HEK293 (cell line): ENCODE measurements at regions not wholly inside any gene's neighbourhood (a gene's known extent, or its start where the extent isn't known, plus 50 kb on each side); places are given as distances from the start of the nearest gene placed in this dataset.

Experiments
- CTCF ChIA-PET: fragments of 350-600 bp; formaldehyde crosslinking; extraction: SDS; loops from one replicate; lab custom pipeline; 2021; ENCODE audit warnings: antibody characterized with exemption; lab: Yijun Ruan, JAX
- POLR2A ChIA-PET: fragments of 300-600 bp; formaldehyde crosslinking; extraction: SDS; loops from one replicate; lab custom pipeline; 2020; ENCODE audit warnings: antibody characterized with exemption, inconsistent platforms; lab: Yijun Ruan, JAX
- H3K27ac ChIP-seq: fragments of 200-500 bp; sonication (Bioruptor generic); 2 replicates; pipeline ENCODE4 v1.5.1; 2014; ENCODE audit warnings: low read depth, low read length, control low read depth, inconsistent platforms; ENCODE audit errors: extremely low read depth
- H3K36me3 ChIP-seq, 2 experiments: fragments of 200-500 bp in 1 of 2; sonication (Bioruptor generic) in 1 of 2; 1 replicate in 1 of 2; 2 replicates in 1 of 2; pipeline ENCODE4 v1.5.1; 2014 to 2017; ENCODE audit warnings: inconsistent platforms in 2 of 2, low read length in 2 of 2; ENCODE audit not compliant: control insufficient read depth in 2 of 2, insufficient read depth in 1 of 2
- H3K4me1 ChIP-seq: fragments of 200-500 bp; sonication (Bioruptor generic); 2 replicates; pipeline ENCODE4 v1.5.1; 2014; ENCODE audit warnings: mild to moderate bottlenecking, low read length, inconsistent platforms; ENCODE audit not compliant: control insufficient read depth, insufficient read depth
- H3K4me3 ChIP-seq: 2 replicates; pipeline ENCODE4 v1.5.1; 2011; ENCODE audit warnings: low read depth, mild to moderate bottlenecking, control low read depth, low read length, moderate library complexity
- H3K9me3 ChIP-seq: fragments of 200-500 bp; sonication (Bioruptor generic); 2 replicates; pipeline ENCODE4 v1.5.1; 2014; ENCODE audit warnings: low read depth, low read length, inconsistent platforms; ENCODE audit not compliant: control insufficient read depth, insufficient read depth
- CTCF ChIP-seq: fragments of 450-650 bp; formaldehyde crosslinking; IDR thresholded peaks from 2 replicates; pipeline ENCODE4 v1.5.1; 2016; ENCODE audit warnings: missing biosample characterization, missing genetic modification characterization
- SP7 ChIP-seq: fragments of 450-650 bp; formaldehyde crosslinking; IDR thresholded peaks from 2 replicates; pipeline ENCODE4 v1.5.1; 2016; ENCODE audit warnings: missing biosample characterization, missing genetic modification characterization
- ZBTB8A ChIP-seq: fragments of 450-650 bp; formaldehyde crosslinking; IDR thresholded peaks from 2 replicates; pipeline ENCODE4 v1.5.1; 2016; ENCODE audit warnings: missing biosample characterization, missing genetic modification characterization
- ZFP69B ChIP-seq: fragments of 450-650 bp; formaldehyde crosslinking; IDR thresholded peaks from 2 replicates; pipeline ENCODE4 v1.5.1; 2016; ENCODE audit warnings: missing biosample characterization, missing genetic modification characterization
- ZNF140 ChIP-seq: fragments of 450-650 bp; formaldehyde crosslinking; IDR thresholded peaks from 2 replicates; pipeline ENCODE4 v1.5.1; 2016; ENCODE audit warnings: missing biosample characterization, missing genetic modification characterization
- ZNF148 ChIP-seq: fragments of 450-650 bp; formaldehyde crosslinking; IDR thresholded peaks from 2 replicates; pipeline ENCODE4 v1.5.0; 2017; ENCODE audit warnings: missing biosample characterization, missing genetic modification characterization, borderline replicate concordance
- ZNF280D ChIP-seq: fragments of 450-650 bp; formaldehyde crosslinking; IDR thresholded peaks from 2 replicates; pipeline ENCODE4 v1.5.1; 2016; ENCODE audit warnings: missing biosample characterization, missing genetic modification characterization
- ZNF311 ChIP-seq: fragments of 450-650 bp; formaldehyde crosslinking; IDR thresholded peaks from 2 replicates; pipeline ENCODE4 v1.5.1; 2017; ENCODE audit warnings: missing biosample characterization, missing genetic modification characterization, borderline replicate concordance
- ZNF335 ChIP-seq: fragments of 450-650 bp; formaldehyde crosslinking; conservative IDR thresholded peaks from 2 replicates; pipeline ENCODE4 v1.5.1; 2016; ENCODE audit warnings: missing biosample characterization, missing genetic modification characterization
- ZNF423 ChIP-seq: fragments of 450-650 bp; formaldehyde crosslinking; IDR thresholded peaks from 2 replicates; pipeline ENCODE4 v1.5.1; 2016; ENCODE audit warnings: missing biosample characterization, missing genetic modification characterization
- ZNF510 ChIP-seq: fragments of 450-650 bp; formaldehyde crosslinking; IDR thresholded peaks from 2 replicates; pipeline ENCODE4 v1.5.1; 2018; ENCODE audit warnings: mild to moderate bottlenecking, missing genetic modification characterization, missing biosample characterization; ENCODE audit not compliant: insufficient replicate concordance
- ZNF513 ChIP-seq: fragments of 450-650 bp; IDR thresholded peaks from 2 replicates; pipeline ENCODE4 v1.5.1; 2018; ENCODE audit warnings: missing biosample characterization, missing genetic modification characterization
- ZNF521 ChIP-seq: fragments of 450-650 bp; formaldehyde crosslinking; IDR thresholded peaks from 2 replicates; pipeline ENCODE4 v1.5.1; 2017; ENCODE audit warnings: missing biosample characterization, mild to moderate bottlenecking, missing genetic modification characterization
- ZNF624 ChIP-seq: fragments of 450-650 bp; formaldehyde crosslinking; IDR thresholded peaks from 2 replicates; pipeline ENCODE4 v1.5.1; 2017; ENCODE audit warnings: missing biosample characterization, missing genetic modification characterization
- ZNF664 ChIP-seq: fragments of 450-650 bp; formaldehyde crosslinking; IDR thresholded peaks from 2 replicates; pipeline ENCODE4 v1.5.1; 2016; ENCODE audit warnings: missing biosample characterization, missing genetic modification characterization
- ZNF747 ChIP-seq: fragments of 450-650 bp; formaldehyde crosslinking; IDR thresholded peaks from 2 replicates; pipeline ENCODE4 v1.5.1; 2016; ENCODE audit warnings: missing biosample characterization, missing genetic modification characterization
- TF ChIP-seq, protein P1 (sequence below): fragments of 450-650 bp; formaldehyde crosslinking; IDR thresholded peaks from 2 replicates; pipeline ENCODE4; 2016; ENCODE audit warnings: missing biosample characterization, missing genetic modification characterization
- TF ChIP-seq, protein P2 (sequence below): fragments of 450-650 bp; formaldehyde crosslinking; IDR thresholded peaks from 2 replicates; pipeline ENCODE4 v1.5.1; 2016; ENCODE audit warnings: missing biosample characterization, missing genetic modification characterization
- TF ChIP-seq, protein P3 (sequence below): fragments of 450-650 bp; formaldehyde crosslinking; IDR thresholded peaks from 2 replicates; pipeline ENCODE4 v1.5.1; 2016; ENCODE audit warnings: missing biosample characterization, missing genetic modification characterization

DNA sequence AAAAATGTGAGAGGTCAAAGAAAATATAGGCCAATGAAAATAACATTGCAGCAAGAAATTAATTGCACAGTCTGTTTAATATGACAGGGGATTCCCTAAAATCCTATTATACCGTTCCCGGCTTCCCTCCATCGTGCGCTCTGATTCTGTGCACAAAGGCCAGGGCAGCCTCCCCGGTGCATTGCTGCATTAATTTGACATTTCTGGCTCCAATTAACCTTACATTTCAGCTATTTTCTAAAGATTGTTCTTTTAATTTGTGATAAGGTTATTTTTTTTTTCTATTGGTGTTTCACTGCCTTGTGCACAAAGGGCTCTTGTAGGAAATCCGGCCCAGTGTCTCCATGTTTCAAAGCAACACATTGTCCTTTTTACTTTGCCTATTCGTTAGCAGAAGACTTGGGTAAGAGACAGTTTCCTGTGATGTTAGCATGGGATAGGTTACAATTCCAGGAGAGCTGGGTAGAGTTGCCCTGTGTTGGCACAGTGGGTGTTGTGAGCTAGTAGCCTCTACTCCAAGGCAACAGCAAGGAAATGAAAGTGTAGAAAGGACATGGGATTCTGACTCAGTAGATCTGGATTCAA is 257.3 kb upstream of the IGF1R start:
- no peaks in the 10 kb centered on the region for H3K9me3 ChIP-seq
- no peaks in the 10 kb centered on the region for H3K4me1 ChIP-seq
- POLR2A ChIA-PET = interaction anchor here (0.6 kb wide), 1 partner anchor 11 kb away, joined by 3 read pairs; no protein-coding TSS in a partner anchor
- TF ChIP-seq, protein P1, sequence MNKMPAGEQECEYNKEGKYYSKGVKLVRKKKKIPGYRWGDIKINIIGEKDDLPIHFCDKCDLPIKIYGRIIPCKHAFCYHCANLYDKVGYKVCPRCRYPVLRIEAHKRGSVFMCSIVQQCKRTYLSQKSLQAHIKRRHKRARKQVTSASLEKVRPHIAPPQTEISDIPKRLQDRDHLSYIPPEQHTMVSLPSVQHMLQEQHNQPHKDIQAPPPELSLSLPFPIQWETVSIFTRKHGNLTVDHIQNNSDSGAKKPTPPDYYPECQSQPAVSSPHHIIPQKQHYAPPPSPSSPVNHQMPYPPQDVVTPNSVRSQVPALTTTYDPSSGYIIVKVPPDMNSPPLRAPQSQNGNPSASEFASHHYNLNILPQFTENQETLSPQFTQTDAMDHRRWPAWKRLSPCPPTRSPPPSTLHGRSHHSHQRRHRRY = no peak
- TF ChIP-seq SP7 = no peak
- TF ChIP-seq, protein P2, sequence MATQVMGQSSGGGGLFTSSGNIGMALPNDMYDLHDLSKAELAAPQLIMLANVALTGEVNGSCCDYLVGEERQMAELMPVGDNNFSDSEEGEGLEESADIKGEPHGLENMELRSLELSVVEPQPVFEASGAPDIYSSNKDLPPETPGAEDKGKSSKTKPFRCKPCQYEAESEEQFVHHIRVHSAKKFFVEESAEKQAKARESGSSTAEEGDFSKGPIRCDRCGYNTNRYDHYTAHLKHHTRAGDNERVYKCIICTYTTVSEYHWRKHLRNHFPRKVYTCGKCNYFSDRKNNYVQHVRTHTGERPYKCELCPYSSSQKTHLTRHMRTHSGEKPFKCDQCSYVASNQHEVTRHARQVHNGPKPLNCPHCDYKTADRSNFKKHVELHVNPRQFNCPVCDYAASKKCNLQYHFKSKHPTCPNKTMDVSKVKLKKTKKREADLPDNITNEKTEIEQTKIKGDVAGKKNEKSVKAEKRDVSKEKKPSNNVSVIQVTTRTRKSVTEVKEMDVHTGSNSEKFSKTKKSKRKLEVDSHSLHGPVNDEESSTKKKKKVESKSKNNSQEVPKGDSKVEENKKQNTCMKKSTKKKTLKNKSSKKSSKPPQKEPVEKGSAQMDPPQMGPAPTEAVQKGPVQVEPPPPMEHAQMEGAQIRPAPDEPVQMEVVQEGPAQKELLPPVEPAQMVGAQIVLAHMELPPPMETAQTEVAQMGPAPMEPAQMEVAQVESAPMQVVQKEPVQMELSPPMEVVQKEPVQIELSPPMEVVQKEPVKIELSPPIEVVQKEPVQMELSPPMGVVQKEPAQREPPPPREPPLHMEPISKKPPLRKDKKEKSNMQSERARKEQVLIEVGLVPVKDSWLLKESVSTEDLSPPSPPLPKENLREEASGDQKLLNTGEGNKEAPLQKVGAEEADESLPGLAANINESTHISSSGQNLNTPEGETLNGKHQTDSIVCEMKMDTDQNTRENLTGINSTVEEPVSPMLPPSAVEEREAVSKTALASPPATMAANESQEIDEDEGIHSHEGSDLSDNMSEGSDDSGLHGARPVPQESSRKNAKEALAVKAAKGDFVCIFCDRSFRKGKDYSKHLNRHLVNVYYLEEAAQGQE = no peak
- TF ChIP-seq ZNF664 (tag by site-specific recombination) = no peak
- no peak for TF ChIP-seq ZNF140 (tag by site-specific recombination)
- TF ChIP-seq ZNF311 (tag by site-specific recombination) = no peak
- TF ChIP-seq, protein P3, sequence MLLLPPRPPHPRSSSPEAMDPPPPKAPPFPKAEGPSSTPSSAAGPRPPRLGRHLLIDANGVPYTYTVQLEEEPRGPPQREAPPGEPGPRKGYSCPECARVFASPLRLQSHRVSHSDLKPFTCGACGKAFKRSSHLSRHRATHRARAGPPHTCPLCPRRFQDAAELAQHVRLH (tag by site-specific recombination) = no peak
- no peak for TF ChIP-seq ZFP69B (tag by site-specific recombination)
- no peak overlapping the region for H3K4me3 ChIP-seq
- no peak overlapping the region for H3K27ac ChIP-seq
- CTCF ChIA-PET = interaction anchor here (1.0 to 2.0 kb wide), 2 partner anchors 9 to 78 kb away, joined by 5 to 6 read pairs; no protein-coding TSS in a partner anchor
- H3K36me3 ChIP-seq = no peaks in the 10 kb centered on the region

- CTCF ChIA-PET = interaction anchor here (1.0 to 2.0 kb wide), 2 partner anchors 9 to 78 kb away, joined by 5 to 6 read pairs; no protein-coding TSS in a partner anchor
- TF ChIP-seq ZNF423 (no peak), ZNF521 (tag by site-specific recombination) (no peak), ZBTB8A (tag by site-specific recombination) (no peak), CTCF (tag by site-specific recombination) (no peak), ZNF510 (tag by site-specific recombination) (no peak), ZNF513 (tag by site-specific recombination) (no peak), ZNF148 (tag by site-specific recombination) (no peak), ZNF335 (tag by site-specific recombination) (no peak), ZNF280D (no peak), ZNF624 (tag by site-specific recombination) (no peak), ZNF747 (tag by site-specific recombination) (no peak)
Observed at GRCh38 chr15:98391568-98391967, 256.8 kb upstream of the IGF1R start.

More at GRCh38 chr15:98391568-98391967, 256.8 kb upstream of the IGF1R start:
- Histone ChIP-seq H3K4me3 (no peak overlapping the region), H3K4me1 (no peaks in the 10 kb centered on the region), H3K27ac (no peak overlapping the region), H3K9me3 (no peaks in the 10 kb centered on the region), H3K36me3 (no peaks in the 10 kb centered on the region)
- POLR2A ChIA-PET = no interaction called here
